ENCODE measurements at regions not wholly inside any gene's neighbourhood (a gene's known extent, or its start where the extent isn't known, plus 50 kb on each side); places are given as distances from the start of the nearest gene placed in this dataset.

- no peaks in the 10 kb centered on the region for H3K4me1 Mint-ChIP-seq
- H3K36me3 Mint-ChIP-seq (ENCODE audit: insufficient read depth), result no peaks in the 10 kb centered on the region
- peaks cover 16% of the 10 kb centered on the region for H3K9me3 Mint-ChIP-seq
- H3K4me3 Mint-ChIP-seq, result no peak overlapping the region
- H3K27me3 Mint-ChIP-seq, result no peaks in the 10 kb centered on the region
- no peak overlapping the region for H3K27ac Mint-ChIP-seq (ENCODE audit: low read depth)
- no peak for ATAC-seq (replicated peaks; ENCODE audit: extremely low read depth, poor library complexity, severe bottlenecking)
- no peak for DNase-seq (ENCODE audit: low spot score in 2 of 2)
Observed at GRCh38 chr6:66735106-66735890, 1028.3 kb upstream of the EYS start.

GRCh38 chr6:66731310-66731709, 1024.3 kb upstream of the EYS start:
- Mint-ChIP-seq H3K4me1 (no peaks in the 10 kb centered on the region), H3K9me3 (peaks cover 17% of the 10 kb centered on the region), H3K27me3 (no peaks in the 10 kb centered on the region), H3K4me3 (no peak overlapping the region), H3K36me3 (ENCODE audit: insufficient read depth) (no peaks in the 10 kb centered on the region), H3K27ac (ENCODE audit: low read depth) (no peak overlapping the region)
- DNase-seq (ENCODE audit: low spot score in 2 of 2) (no peak), ATAC-seq (replicated peaks; ENCODE audit: extremely low read depth, poor library complexity, severe bottlenecking) (no peak)

GRCh38 chr6:66725670-66726069, 1018.6 kb upstream of the EYS start:
- H3K4me3 Mint-ChIP-seq, result no peak overlapping the region
- H3K27ac Mint-ChIP-seq (ENCODE audit: low read depth), result no peak overlapping the region
- no peaks in the 10 kb centered on the region for H3K27me3 Mint-ChIP-seq
- no peaks in the 10 kb centered on the region for H3K36me3 Mint-ChIP-seq (ENCODE audit: insufficient read depth)
- no peaks in the 10 kb centered on the region for H3K4me1 Mint-ChIP-seq
- no peak for DNase-seq (ENCODE audit: low spot score in 2 of 2)
- no peak for ATAC-seq (replicated peaks; ENCODE audit: extremely low read depth, poor library complexity, severe bottlenecking)
- peaks cover 10% of the 10 kb centered on the region for H3K9me3 Mint-ChIP-seq

GRCh38 chr6:66717801-66718200, 1010.8 kb upstream of the EYS start:
- H3K4me3 Mint-ChIP-seq, result no peak overlapping the region
- H3K9me3 Mint-ChIP-seq, result peaks cover 10% of the 10 kb centered on the region
- no peaks in the 10 kb centered on the region for H3K27me3 Mint-ChIP-seq
- no peaks in the 10 kb centered on the region for H3K4me1 Mint-ChIP-seq
- DNase-seq (ENCODE audit: low spot score in 2 of 2), result no peak
- H3K27ac Mint-ChIP-seq (ENCODE audit: low read depth), result no peak overlapping the region
- no peaks in the 10 kb centered on the region for H3K36me3 Mint-ChIP-seq (ENCODE audit: insufficient read depth)
- no peak for ATAC-seq (replicated peaks; ENCODE audit: extremely low read depth, poor library complexity, severe bottlenecking)

GRCh38 chr6:66699385-66699784, 992.4 kb upstream of the EYS start:
- DNase-seq (ENCODE audit: low spot score in 2 of 2) (no peak), ATAC-seq (replicated peaks; ENCODE audit: extremely low read depth, poor library complexity, severe bottlenecking) (no peak)
- no peak overlapping the region for H3K27ac Mint-ChIP-seq (ENCODE audit: low read depth)
- peaks cover 12% of the 10 kb centered on the region for H3K9me3 Mint-ChIP-seq
- no peaks in the 10 kb centered on the region for H3K36me3 Mint-ChIP-seq (ENCODE audit: insufficient read depth)
- no peak overlapping the region for H3K4me3 Mint-ChIP-seq
- no peaks in the 10 kb centered on the region for H3K4me1 Mint-ChIP-seq
- no peaks in the 10 kb centered on the region for H3K27me3 Mint-ChIP-seq

- DNase-seq (ENCODE audit: low spot score in 2 of 2) (no peak), ATAC-seq (replicated peaks; ENCODE audit: extremely low read depth, poor library complexity, severe bottlenecking) (no peak)
- H3K4me1 Mint-ChIP-seq, result no peaks in the 10 kb centered on the region
- no peak overlapping the region for H3K4me3 Mint-ChIP-seq
- no peaks in the 10 kb centered on the region for H3K27me3 Mint-ChIP-seq
- no peak overlapping the region for H3K27ac Mint-ChIP-seq (ENCODE audit: low read depth)
- H3K9me3 Mint-ChIP-seq, result peaks cover 15% of the 10 kb centered on the region
- H3K36me3 Mint-ChIP-seq (ENCODE audit: insufficient read depth), result no peaks in the 10 kb centered on the region
Observed at GRCh38 chr6:66689608-66690007, 982.6 kb upstream of the EYS start.

GRCh38 chr6:66687611-66688140, 980.6 kb upstream of the EYS start:
- no peak overlapping the region for H3K4me3 Mint-ChIP-seq
- no peak overlapping the region for H3K27ac Mint-ChIP-seq (ENCODE audit: low read depth)
- H3K9me3 Mint-ChIP-seq, result peaks cover 9% of the 10 kb centered on the region
- H3K27me3 Mint-ChIP-seq, result no peaks in the 10 kb centered on the region
- ATAC-seq (replicated peaks; ENCODE audit: extremely low read depth, poor library complexity, severe bottlenecking) (no peak), DNase-seq (ENCODE audit: low spot score in 2 of 2) (no peak)
- H3K4me1 Mint-ChIP-seq, result no peaks in the 10 kb centered on the region
- H3K36me3 Mint-ChIP-seq (ENCODE audit: insufficient read depth), result no peaks in the 10 kb centered on the region

GRCh38 chr6:66675906-66676305, 968.9 kb upstream of the EYS start:
- no peak for DNase-seq (ENCODE audit: low spot score in 2 of 2)
- H3K27me3 Mint-ChIP-seq, result no peaks in the 10 kb centered on the region
- no peak overlapping the region for H3K4me3 Mint-ChIP-seq
- peaks cover 6% of the 10 kb centered on the region for H3K9me3 Mint-ChIP-seq
- no peaks in the 10 kb centered on the region for H3K36me3 Mint-ChIP-seq (ENCODE audit: insufficient read depth)
- no peaks in the 10 kb centered on the region for H3K4me1 Mint-ChIP-seq
- no peak for ATAC-seq (replicated peaks; ENCODE audit: extremely low read depth, poor library complexity, severe bottlenecking)
- H3K27ac Mint-ChIP-seq (ENCODE audit: low read depth), result no peak overlapping the region

GRCh38 chr6:66664112-66664511, 957.1 kb upstream of the EYS start:
- no peak for DNase-seq (ENCODE audit: low spot score in 2 of 2)
- no peaks in the 10 kb centered on the region for H3K4me1 Mint-ChIP-seq
- no peaks in the 10 kb centered on the region for H3K27me3 Mint-ChIP-seq
- ATAC-seq (replicated peaks; ENCODE audit: extremely low read depth, poor library complexity, severe bottlenecking), result no peak
- H3K36me3 Mint-ChIP-seq (ENCODE audit: insufficient read depth), result no peaks in the 10 kb centered on the region
- H3K4me3 Mint-ChIP-seq, result no peak overlapping the region
- no peak overlapping the region for H3K27ac Mint-ChIP-seq (ENCODE audit: low read depth)
- H3K9me3 Mint-ChIP-seq, result peaks cover 12% of the 10 kb centered on the region

- no peaks in the 10 kb centered on the region for H3K4me1 Mint-ChIP-seq
- DNase-seq (ENCODE audit: low spot score in 2 of 2) (no peak), ATAC-seq (replicated peaks; ENCODE audit: extremely low read depth, poor library complexity, severe bottlenecking) (no peak)
- H3K27ac Mint-ChIP-seq (ENCODE audit: low read depth), result no peak overlapping the region
- H3K4me3 Mint-ChIP-seq, result no peak overlapping the region
- H3K9me3 Mint-ChIP-seq, result peaks cover 7% of the 10 kb centered on the region
- no peaks in the 10 kb centered on the region for H3K36me3 Mint-ChIP-seq (ENCODE audit: insufficient read depth)
- H3K27me3 Mint-ChIP-seq, result no peaks in the 10 kb centered on the region
Observed at GRCh38 chr6:66662721-66663507, 955.9 kb upstream of the EYS start.

- no peak for ATAC-seq (replicated peaks; ENCODE audit: extremely low read depth, poor library complexity, severe bottlenecking)
- no peaks in the 10 kb centered on the region for H3K4me1 Mint-ChIP-seq
- no peak for DNase-seq (ENCODE audit: low spot score in 2 of 2)
- no peaks in the 10 kb centered on the region for H3K27me3 Mint-ChIP-seq
- H3K4me3 Mint-ChIP-seq, result no peak overlapping the region
- H3K9me3 Mint-ChIP-seq, result peaks cover 7% of the 10 kb centered on the region
- H3K36me3 Mint-ChIP-seq (ENCODE audit: insufficient read depth), result no peaks in the 10 kb centered on the region
- H3K27ac Mint-ChIP-seq (ENCODE audit: low read depth), result no peak overlapping the region
Observed at GRCh38 chr6:66662196-66662595, 955.2 kb upstream of the EYS start.

- Mint-ChIP-seq H3K9me3 (peaks cover 17% of the 10 kb centered on the region), H3K4me3 (no peak overlapping the region), H3K36me3 (ENCODE audit: insufficient read depth) (no peaks in the 10 kb centered on the region), H3K27me3 (no peaks in the 10 kb centered on the region), H3K27ac (ENCODE audit: low read depth) (no peak overlapping the region), H3K4me1 (no peaks in the 10 kb centered on the region)
- no peak for DNase-seq (ENCODE audit: low spot score in 2 of 2)
- no peak for ATAC-seq (replicated peaks; ENCODE audit: extremely low read depth, poor library complexity, severe bottlenecking)
Observed at GRCh38 chr6:66655420-66655819, 948.4 kb upstream of the EYS start.

GRCh38 chr6:66638518-66638917, 931.5 kb upstream of the EYS start:
- no peak for ATAC-seq (replicated peaks; ENCODE audit: extremely low read depth, poor library complexity, severe bottlenecking)
- Mint-ChIP-seq H3K27ac (ENCODE audit: low read depth) (no peak overlapping the region), H3K36me3 (ENCODE audit: insufficient read depth) (no peaks in the 10 kb centered on the region), H3K27me3 (no peaks in the 10 kb centered on the region), H3K4me1 (no peaks in the 10 kb centered on the region), H3K9me3 (peaks cover 12% of the 10 kb centered on the region), H3K4me3 (no peak overlapping the region)
- no peak for DNase-seq (ENCODE audit: low spot score in 2 of 2)

Data from central memory CD8-positive, alpha-beta T cell (primary cell).